Ishikawa (cell line): ENCODE measurements at regions not wholly inside any gene's neighbourhood (a gene's known extent, or its start where the extent isn't known, plus 50 kb on each side); places are given as distances from the start of the nearest gene placed in this dataset.

Experiments
- CEBPB ChIP-seq: IDR thresholded peaks from 2 replicates; pipeline ENCODE4 v1.6.1; 2012
- CREB1 ChIP-seq: IDR thresholded peaks from 2 replicates; pipeline ENCODE4 v1.6.1; 2012; ENCODE audit warnings: low read depth
- EGR1 ChIP-seq: IDR thresholded peaks from 2 replicates; pipeline ENCODE4 v1.6.1; 2012
- EP300 ChIP-seq: IDR thresholded peaks from 2 replicates; pipeline ENCODE4 v1.6.1; 2012; ENCODE audit warnings: borderline replicate concordance
- FOXM1 ChIP-seq: IDR thresholded peaks from 2 replicates; pipeline ENCODE4 v1.6.1; 2012; ENCODE audit warnings: low read depth, borderline replicate concordance
- NFIC ChIP-seq: IDR thresholded peaks from 2 replicates; pipeline ENCODE4 v1.6.1; 2012
- RAD21 ChIP-seq: IDR thresholded peaks from 2 replicates; pipeline ENCODE4 v1.6.1; 2012; ENCODE audit warnings: low read depth
- TAF1 ChIP-seq: IDR thresholded peaks from 2 replicates; pipeline ENCODE4 v1.6.1; 2012; ENCODE audit warnings: low read depth, mild to moderate bottlenecking
- TCF12 ChIP-seq: IDR thresholded peaks from 2 replicates; pipeline ENCODE4 v1.6.1; 2012; ENCODE audit warnings: low read depth
- TEAD4 ChIP-seq: IDR thresholded peaks from 2 replicates; pipeline ENCODE4 v1.6.1; 2012
- USF1 ChIP-seq: IDR thresholded peaks from 2 replicates; pipeline ENCODE4 v1.6.1; 2012
- YY1 ChIP-seq: IDR thresholded peaks from 2 replicates; pipeline ENCODE4 v1.6.1; 2012; ENCODE audit warnings: low read depth
- ZBTB7A ChIP-seq: IDR thresholded peaks from 2 replicates; pipeline ENCODE4 v1.6.1; 2012; ENCODE audit warnings: low read depth
- TF ChIP-seq, protein P1 (sequence below): IDR thresholded peaks from 2 replicates; pipeline ENCODE4 v1.6.1; 2012
- TF ChIP-seq, protein P2 (sequence below): IDR thresholded peaks from 2 replicates; pipeline ENCODE4 v1.6.1; 2012; ENCODE audit warnings: low read depth, mild to moderate bottlenecking

- TF ChIP-seq TAF1 = no peak
- TF ChIP-seq RAD21 = no peak
- no peak for TF ChIP-seq ZBTB7A
- no peak for TF ChIP-seq TCF12
- TF ChIP-seq CEBPB = no peak
- no peak for TF ChIP-seq EGR1
- TF ChIP-seq FOXM1 = no peak
- TF ChIP-seq TEAD4 = no peak
- TF ChIP-seq EP300 = no peak
- TF ChIP-seq, protein P1, sequence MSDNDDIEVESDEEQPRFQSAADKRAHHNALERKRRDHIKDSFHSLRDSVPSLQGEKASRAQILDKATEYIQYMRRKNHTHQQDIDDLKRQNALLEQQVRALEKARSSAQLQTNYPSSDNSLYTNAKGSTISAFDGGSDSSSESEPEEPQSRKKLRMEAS = no peak
- no peak for TF ChIP-seq YY1
- TF ChIP-seq USF1 = no peak
Observed at GRCh38 chr13:78909276-78909675, 250.3 kb upstream of the OBI1 start.

- TF ChIP-seq CEBPB = no peak
- TF ChIP-seq USF1 = no peak
- TF ChIP-seq YY1 = no peak
- TF ChIP-seq CREB1 = no peak
Observed at GRCh38 chr13:78907006-78907405, 248.1 kb upstream of the OBI1 start.

- TF ChIP-seq NFIC (no peak), EGR1 (no peak), CREB1 (no peak), EP300 (no peak), TCF12 (no peak), CEBPB (no peak), TAF1 (no peak), TEAD4 (no peak), RAD21 (no peak), ZBTB7A (no peak), USF1 (no peak)
- TF ChIP-seq, protein P1 = no peak
- TF ChIP-seq, protein P2, sequence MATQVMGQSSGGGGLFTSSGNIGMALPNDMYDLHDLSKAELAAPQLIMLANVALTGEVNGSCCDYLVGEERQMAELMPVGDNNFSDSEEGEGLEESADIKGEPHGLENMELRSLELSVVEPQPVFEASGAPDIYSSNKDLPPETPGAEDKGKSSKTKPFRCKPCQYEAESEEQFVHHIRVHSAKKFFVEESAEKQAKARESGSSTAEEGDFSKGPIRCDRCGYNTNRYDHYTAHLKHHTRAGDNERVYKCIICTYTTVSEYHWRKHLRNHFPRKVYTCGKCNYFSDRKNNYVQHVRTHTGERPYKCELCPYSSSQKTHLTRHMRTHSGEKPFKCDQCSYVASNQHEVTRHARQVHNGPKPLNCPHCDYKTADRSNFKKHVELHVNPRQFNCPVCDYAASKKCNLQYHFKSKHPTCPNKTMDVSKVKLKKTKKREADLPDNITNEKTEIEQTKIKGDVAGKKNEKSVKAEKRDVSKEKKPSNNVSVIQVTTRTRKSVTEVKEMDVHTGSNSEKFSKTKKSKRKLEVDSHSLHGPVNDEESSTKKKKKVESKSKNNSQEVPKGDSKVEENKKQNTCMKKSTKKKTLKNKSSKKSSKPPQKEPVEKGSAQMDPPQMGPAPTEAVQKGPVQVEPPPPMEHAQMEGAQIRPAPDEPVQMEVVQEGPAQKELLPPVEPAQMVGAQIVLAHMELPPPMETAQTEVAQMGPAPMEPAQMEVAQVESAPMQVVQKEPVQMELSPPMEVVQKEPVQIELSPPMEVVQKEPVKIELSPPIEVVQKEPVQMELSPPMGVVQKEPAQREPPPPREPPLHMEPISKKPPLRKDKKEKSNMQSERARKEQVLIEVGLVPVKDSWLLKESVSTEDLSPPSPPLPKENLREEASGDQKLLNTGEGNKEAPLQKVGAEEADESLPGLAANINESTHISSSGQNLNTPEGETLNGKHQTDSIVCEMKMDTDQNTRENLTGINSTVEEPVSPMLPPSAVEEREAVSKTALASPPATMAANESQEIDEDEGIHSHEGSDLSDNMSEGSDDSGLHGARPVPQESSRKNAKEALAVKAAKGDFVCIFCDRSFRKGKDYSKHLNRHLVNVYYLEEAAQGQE = no peak
Observed at GRCh38 chr13:78897200-78897599, 238.2 kb upstream of the OBI1 start.

- no peak for TF ChIP-seq CREB1
- TF ChIP-seq, protein P1 = no peak
- no peak for TF ChIP-seq YY1
- TF ChIP-seq FOXM1 = no peak
- TF ChIP-seq USF1 = no peak
- TF ChIP-seq EGR1 = no peak
- no peak for TF ChIP-seq TEAD4
- TF ChIP-seq, protein P2 = no peak
- no peak for TF ChIP-seq TCF12
- TF ChIP-seq RAD21 = no peak
- TF ChIP-seq CEBPB = no peak
- TF ChIP-seq TAF1 = no peak
- TF ChIP-seq ZBTB7A = no peak
- TF ChIP-seq EP300 = no peak
- TF ChIP-seq NFIC = no peak
Observed at GRCh38 chr13:78884571-78884970, 225.6 kb upstream of the OBI1 start.

DNA sequence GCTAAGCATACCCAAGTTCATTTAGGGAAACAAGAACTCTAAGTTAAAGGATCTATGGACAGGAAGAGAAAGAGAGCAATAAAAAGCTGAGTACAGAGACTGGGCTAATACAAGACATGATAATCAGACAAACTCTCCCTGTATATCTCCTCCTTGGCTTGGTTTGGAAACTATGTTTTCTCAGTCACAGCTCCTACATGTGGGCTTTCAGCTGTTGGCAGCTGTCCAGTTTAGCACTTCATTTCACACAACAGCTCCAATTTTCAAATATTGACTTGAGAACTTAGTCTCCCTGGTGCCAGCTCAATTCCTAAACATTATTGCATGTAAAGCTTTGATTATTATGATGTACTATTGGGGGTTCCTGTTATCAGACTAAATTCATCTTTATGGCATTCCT is 222.8 kb upstream of the OBI1 start:
- TF ChIP-seq NFIC = no peak
- no peak for TF ChIP-seq CEBPB
- no peak for TF ChIP-seq ZBTB7A
- no peak for TF ChIP-seq RAD21
- no peak for TF ChIP-seq EP300
- no peak for TF ChIP-seq EGR1
- TF ChIP-seq YY1 = no peak
- no peak for TF ChIP-seq TEAD4
- TF ChIP-seq, protein P1 = no peak
- no peak for TF ChIP-seq TAF1
- TF ChIP-seq FOXM1 = no peak
- TF ChIP-seq TCF12 = no peak
- TF ChIP-seq USF1 = no peak
- TF ChIP-seq, protein P2 = no peak
- TF ChIP-seq CREB1 = no peak
